ENCODE measurements at regions not wholly inside any gene's neighbourhood (a gene's known extent, or its start where the extent isn't known, plus 50 kb on each side); places are given as distances from the start of the nearest gene placed in this dataset.

GRCh38 chr20:51281521-51281920, 258.6 kb upstream of the KCNG1 start:
- no peaks in the 10 kb centered on the region for H3K9me3 ChIP-seq (ENCODE audit: severe bottlenecking)
- H3K27me3 ChIP-seq (ENCODE audit: insufficient read depth, poor library complexity, severe bottlenecking) = no peaks in the 10 kb centered on the region
- no peaks in the 10 kb centered on the region for H3K36me3 ChIP-seq (ENCODE audit: low read depth)
- ATAC-seq (ENCODE audit: low read depth) (no peak), DNase-seq (ENCODE audit: low spot score) (no peak)
- no peaks in the 10 kb centered on the region for H3K4me1 ChIP-seq (ENCODE audit: insufficient read depth, poor library complexity, severe bottlenecking)
- H3K4me3 ChIP-seq (ENCODE audit: severe bottlenecking) = no peak overlapping the region
- no peak overlapping the region for H3K27ac ChIP-seq (ENCODE audit: poor library complexity, severe bottlenecking)
- no peak for TF ChIP-seq CTCF (IDR thresholded peaks at IDR 0.05; ENCODE audit: poor library complexity, severe bottlenecking)

GRCh38 chr20:51280047-51280446, 257.1 kb upstream of the KCNG1 start:
- DNase-seq (ENCODE audit: low spot score) (no peak), ATAC-seq (ENCODE audit: low read depth) (no peak)
- no peaks in the 10 kb centered on the region for H3K36me3 ChIP-seq (ENCODE audit: low read depth)
- H3K4me3 ChIP-seq (ENCODE audit: severe bottlenecking) = no peak overlapping the region
- H3K27me3 ChIP-seq (ENCODE audit: insufficient read depth, poor library complexity, severe bottlenecking) = no peaks in the 10 kb centered on the region
- H3K9me3 ChIP-seq (ENCODE audit: severe bottlenecking) = no peaks in the 10 kb centered on the region
- no peak overlapping the region for H3K27ac ChIP-seq (ENCODE audit: poor library complexity, severe bottlenecking)
- no peak for TF ChIP-seq CTCF (IDR thresholded peaks at IDR 0.05; ENCODE audit: poor library complexity, severe bottlenecking)
- no peaks in the 10 kb centered on the region for H3K4me1 ChIP-seq (ENCODE audit: insufficient read depth, poor library complexity, severe bottlenecking)

- ATAC-seq (ENCODE audit: low read depth) (no peak), DNase-seq (ENCODE audit: low spot score) (no peak)
- H3K36me3 ChIP-seq (ENCODE audit: low read depth) = no peaks in the 10 kb centered on the region
- TF ChIP-seq CTCF (IDR thresholded peaks at IDR 0.05; ENCODE audit: poor library complexity, severe bottlenecking) = no peak
- no peaks in the 10 kb centered on the region for H3K27me3 ChIP-seq (ENCODE audit: insufficient read depth, poor library complexity, severe bottlenecking)
- no peak overlapping the region for H3K4me3 ChIP-seq (ENCODE audit: severe bottlenecking)
- no peak overlapping the region for H3K27ac ChIP-seq (ENCODE audit: poor library complexity, severe bottlenecking)
- H3K9me3 ChIP-seq (ENCODE audit: severe bottlenecking) = no peaks in the 10 kb centered on the region
- H3K4me1 ChIP-seq (ENCODE audit: insufficient read depth, poor library complexity, severe bottlenecking) = no peaks in the 10 kb centered on the region
These were observed 255.1 kb upstream of the KCNG1 start for GRCh38 chr20:51277961-51278360.

GRCh38 chr20:51276296-51276695, 253.4 kb upstream of the KCNG1 start:
- Histone ChIP-seq H3K4me3 (ENCODE audit: severe bottlenecking) (no peak overlapping the region), H3K27me3 (ENCODE audit: insufficient read depth, poor library complexity, severe bottlenecking) (no peaks in the 10 kb centered on the region), H3K27ac (ENCODE audit: poor library complexity, severe bottlenecking) (no peak overlapping the region), H3K4me1 (ENCODE audit: insufficient read depth, poor library complexity, severe bottlenecking) (no peaks in the 10 kb centered on the region), H3K36me3 (ENCODE audit: low read depth) (no peaks in the 10 kb centered on the region), H3K9me3 (ENCODE audit: severe bottlenecking) (no peaks in the 10 kb centered on the region)
- no peak for TF ChIP-seq CTCF (IDR thresholded peaks at IDR 0.05; ENCODE audit: poor library complexity, severe bottlenecking)
- ATAC-seq (ENCODE audit: low read depth) = no peak
- no peak for DNase-seq (ENCODE audit: low spot score)

GRCh38 chr20:51275826-51276225, 252.9 kb upstream of the KCNG1 start:
- ATAC-seq (ENCODE audit: low read depth) (no peak), DNase-seq (ENCODE audit: low spot score) (no peak)
- H3K4me1 ChIP-seq (ENCODE audit: insufficient read depth, poor library complexity, severe bottlenecking) = no peaks in the 10 kb centered on the region
- no peak for TF ChIP-seq CTCF (IDR thresholded peaks at IDR 0.05; ENCODE audit: poor library complexity, severe bottlenecking)
- H3K4me3 ChIP-seq (ENCODE audit: severe bottlenecking) = no peak overlapping the region
- no peaks in the 10 kb centered on the region for H3K36me3 ChIP-seq (ENCODE audit: low read depth)
- H3K27ac ChIP-seq (ENCODE audit: poor library complexity, severe bottlenecking) = no peak overlapping the region
- H3K27me3 ChIP-seq (ENCODE audit: insufficient read depth, poor library complexity, severe bottlenecking) = no peaks in the 10 kb centered on the region
- H3K9me3 ChIP-seq (ENCODE audit: severe bottlenecking) = no peaks in the 10 kb centered on the region

Measured in RWPE2 (cell line).